ENCODE measurements at regions not wholly inside any gene's neighbourhood (a gene's known extent, or its start where the extent isn't known, plus 50 kb on each side); places are given as distances from the start of the nearest gene placed in this dataset.
"Not testable (repeated sequence)": the region's sequence is repeated elsewhere in the genome, so short reads cannot be mapped to it uniquely, and the experiment has no call there.

DNA sequence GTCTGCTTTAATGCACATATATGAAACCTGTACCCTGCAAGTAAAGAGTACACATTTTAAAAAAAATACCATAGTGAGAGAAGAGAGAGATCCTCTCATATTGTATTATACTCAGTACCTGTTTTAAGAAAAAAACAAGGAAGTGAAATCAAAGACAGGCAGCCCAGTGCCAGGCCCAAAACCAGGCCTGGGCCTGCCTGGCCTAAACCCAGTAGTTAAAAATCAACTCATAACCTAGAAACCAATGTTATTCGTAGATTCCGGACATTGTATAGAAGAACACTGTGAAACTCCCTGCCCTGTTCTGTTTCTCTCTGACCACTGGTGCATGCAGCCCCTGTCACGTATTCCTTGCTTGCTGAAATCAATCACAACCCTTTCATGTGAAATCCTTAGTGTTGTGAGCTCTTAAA lies 1078.0 kb upstream of the FAM98A start:
- TF ChIP-seq, protein P1, sequence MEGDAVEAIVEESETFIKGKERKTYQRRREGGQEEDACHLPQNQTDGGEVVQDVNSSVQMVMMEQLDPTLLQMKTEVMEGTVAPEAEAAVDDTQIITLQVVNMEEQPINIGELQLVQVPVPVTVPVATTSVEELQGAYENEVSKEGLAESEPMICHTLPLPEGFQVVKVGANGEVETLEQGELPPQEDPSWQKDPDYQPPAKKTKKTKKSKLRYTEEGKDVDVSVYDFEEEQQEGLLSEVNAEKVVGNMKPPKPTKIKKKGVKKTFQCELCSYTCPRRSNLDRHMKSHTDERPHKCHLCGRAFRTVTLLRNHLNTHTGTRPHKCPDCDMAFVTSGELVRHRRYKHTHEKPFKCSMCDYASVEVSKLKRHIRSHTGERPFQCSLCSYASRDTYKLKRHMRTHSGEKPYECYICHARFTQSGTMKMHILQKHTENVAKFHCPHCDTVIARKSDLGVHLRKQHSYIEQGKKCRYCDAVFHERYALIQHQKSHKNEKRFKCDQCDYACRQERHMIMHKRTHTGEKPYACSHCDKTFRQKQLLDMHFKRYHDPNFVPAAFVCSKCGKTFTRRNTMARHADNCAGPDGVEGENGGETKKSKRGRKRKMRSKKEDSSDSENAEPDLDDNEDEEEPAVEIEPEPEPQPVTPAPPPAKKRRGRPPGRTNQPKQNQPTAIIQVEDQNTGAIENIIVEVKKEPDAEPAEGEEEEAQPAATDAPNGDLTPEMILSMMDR (IDR thresholded peaks at IDR 0.05), result not testable (repeated sequence)
- not testable (repeated sequence) for TF ChIP-seq FOXK1 (CRISPR knock-in tag; IDR thresholded peaks at IDR 0.05); ATF1 (CRISPR knock-in tag; IDR thresholded peaks at IDR 0.05); NR2C2 (CRISPR knock-in tag; IDR thresholded peaks at IDR 0.05); FOXJ3 (CRISPR knock-in tag; IDR thresholded peaks at IDR 0.05; ENCODE audit: borderline replicate concordance); ZNF416 (CRISPR knock-in tag; IDR thresholded peaks at IDR 0.05); GABPB1 (CRISPR knock-in tag; IDR thresholded peaks at IDR 0.05); NFYB (CRISPR knock-in tag; conservative IDR thresholded peaks at IDR 0.05; ENCODE audit: low read depth)

Data from WTC11 (cell line).